AG09319 (cell line): ENCODE measurements at regions not wholly inside any gene's neighbourhood (a gene's known extent, or its start where the extent isn't known, plus 50 kb on each side); places are given as distances from the start of the nearest gene placed in this dataset.

ENCODE experiments used
- DNase-seq: peaks from one replicate; pipeline ENCODE4 v3.0.0-alpha.2; 2010; ENCODE audit warnings: low read depth; ENCODE audit errors: extremely low read depth
- CTCF ChIP-seq: IDR thresholded peaks from 2 replicates; pipeline ENCODE4 v1.5.1; 2011; ENCODE audit warnings: low read depth, mild to moderate bottlenecking, inconsistent platforms, low read length, moderate library complexity

- TF ChIP-seq CTCF: no peak
- DNase-seq: no peak
Measured at GRCh38 chr7:112566442-112567324, 85.9 kb downstream of the LSMEM1 start.

GRCh38 chr7:112567388-112567787 lies 86.6 kb downstream of the LSMEM1 start:
- no peak for TF ChIP-seq CTCF

GRCh38 chr7:112571852-112572607 lies 91.2 kb downstream of the LSMEM1 start:
- no peak for TF ChIP-seq CTCF
- DNase-seq: no peak

More at GRCh38 chr7:112567388-112567787, 86.6 kb downstream of the LSMEM1 start:
- no peak for DNase-seq

GRCh38 chr7:112572669-112573301 lies 92.0 kb downstream of the LSMEM1 start:
- DNase-seq: no peak
- no peak for TF ChIP-seq CTCF

- no peak for TF ChIP-seq CTCF
- no peak for DNase-seq
Measured at GRCh38 chr7:112573302-112574039, 92.7 kb downstream of the LSMEM1 start.

GRCh38 chr7:112575864-112576263 lies 95.1 kb downstream of the LSMEM1 start:
- TF ChIP-seq CTCF: no peak
- DNase-seq: no peak
